Loucy (cell line): ENCODE measurements at regions not wholly inside any gene's neighbourhood (a gene's known extent, or its start where the extent isn't known, plus 50 kb on each side); places are given as distances from the start of the nearest gene placed in this dataset.

Source experiments
- EZH2phosphoT487 ChIP-seq: fragments of 200-600 bp; IDR thresholded peaks from 2 replicates; pipeline ENCODE4 v1.6.1; 2018; ENCODE audit warnings: antibody characterized with exemption, mild to moderate bottlenecking, moderate library complexity, borderline replicate concordance
- TF ChIP-seq, protein P1 (sequence below): fragments of 200-600 bp; sonication (generic); conservative IDR thresholded peaks from 2 replicates; pipeline ENCODE4 v1.5.1; 2014; ENCODE audit warnings: mild to moderate bottlenecking, antibody characterized with exemption, low read length

DNA sequence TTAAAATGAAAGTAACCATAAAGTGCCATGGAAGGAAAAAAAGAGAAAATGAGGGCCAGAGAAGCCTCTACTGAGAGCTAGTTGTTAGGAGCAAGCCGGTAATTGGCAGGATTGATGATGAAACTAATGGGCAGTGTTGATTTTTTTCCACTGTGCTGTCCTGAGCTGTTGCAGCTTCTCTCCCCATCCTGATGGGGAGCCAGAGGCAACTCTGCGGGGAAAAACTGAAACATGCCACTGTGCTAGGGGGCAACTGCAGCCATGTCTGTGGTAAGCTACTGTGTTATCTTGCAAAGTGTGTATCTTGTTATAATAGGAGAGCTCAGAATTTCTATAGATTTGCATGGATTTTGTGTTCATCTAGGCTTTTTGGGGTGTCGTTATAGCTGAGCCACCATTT is 487.9 kb downstream of the STK39 start:
- TF ChIP-seq, protein P1, sequence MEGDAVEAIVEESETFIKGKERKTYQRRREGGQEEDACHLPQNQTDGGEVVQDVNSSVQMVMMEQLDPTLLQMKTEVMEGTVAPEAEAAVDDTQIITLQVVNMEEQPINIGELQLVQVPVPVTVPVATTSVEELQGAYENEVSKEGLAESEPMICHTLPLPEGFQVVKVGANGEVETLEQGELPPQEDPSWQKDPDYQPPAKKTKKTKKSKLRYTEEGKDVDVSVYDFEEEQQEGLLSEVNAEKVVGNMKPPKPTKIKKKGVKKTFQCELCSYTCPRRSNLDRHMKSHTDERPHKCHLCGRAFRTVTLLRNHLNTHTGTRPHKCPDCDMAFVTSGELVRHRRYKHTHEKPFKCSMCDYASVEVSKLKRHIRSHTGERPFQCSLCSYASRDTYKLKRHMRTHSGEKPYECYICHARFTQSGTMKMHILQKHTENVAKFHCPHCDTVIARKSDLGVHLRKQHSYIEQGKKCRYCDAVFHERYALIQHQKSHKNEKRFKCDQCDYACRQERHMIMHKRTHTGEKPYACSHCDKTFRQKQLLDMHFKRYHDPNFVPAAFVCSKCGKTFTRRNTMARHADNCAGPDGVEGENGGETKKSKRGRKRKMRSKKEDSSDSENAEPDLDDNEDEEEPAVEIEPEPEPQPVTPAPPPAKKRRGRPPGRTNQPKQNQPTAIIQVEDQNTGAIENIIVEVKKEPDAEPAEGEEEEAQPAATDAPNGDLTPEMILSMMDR = peak; percentile 40
- no peak for TF ChIP-seq EZH2phosphoT487
